ENCODE measurements at regions not wholly inside any gene's neighbourhood (a gene's known extent, or its start where the extent isn't known, plus 50 kb on each side); places are given as distances from the start of the nearest gene placed in this dataset.

- H3K4me1 Mint-ChIP-seq = no peaks in the 10 kb centered on the region
Observed at GRCh38 chr9:27755846-27756245, 182.6 kb upstream of the C9orf72 start.

GRCh38 chr9:27756418-27756817 lies 183.1 kb upstream of the C9orf72 start:
- no peak for TF ChIP-seq CTCF (IDR thresholded peaks at IDR 0.05; ENCODE audit: unreplicated experiment in 3 of 3)
- Mint-ChIP-seq H3K9me3 (no peaks in the 10 kb centered on the region), H3K27ac (peak overlapping the region in 1 of 3 experiments; percentile 8), H3K27me3 (ENCODE audit: low read depth) (peaks cover 3% of the 10 kb centered on the region), H3K4me3 (no peak overlapping the region), H3K4me1 (no peaks in the 10 kb centered on the region), H3K36me3 (ENCODE audit: low read depth) (no peaks in the 10 kb centered on the region)

More at GRCh38 chr9:27755846-27756245, 182.6 kb upstream of the C9orf72 start:
- no peaks in the 10 kb centered on the region for H3K9me3 Mint-ChIP-seq
- no peak for TF ChIP-seq CTCF (IDR thresholded peaks at IDR 0.05; ENCODE audit: unreplicated experiment in 3 of 3)
- peaks cover 3% of the 10 kb centered on the region for H3K27me3 Mint-ChIP-seq (ENCODE audit: low read depth)
- no peak overlapping the region for H3K27ac Mint-ChIP-seq
- no peak overlapping the region for H3K4me3 Mint-ChIP-seq
- H3K36me3 Mint-ChIP-seq (ENCODE audit: low read depth) = no peaks in the 10 kb centered on the region

GRCh38 chr9:27763831-27764230 lies 190.6 kb upstream of the C9orf72 start:
- Mint-ChIP-seq H3K4me3 (no peak overlapping the region), H3K27ac (no peak overlapping the region), H3K9me3 (no peaks in the 10 kb centered on the region), H3K36me3 (ENCODE audit: low read depth) (no peaks in the 10 kb centered on the region), H3K4me1 (peaks cover 17% of the 10 kb centered on the region), H3K27me3 (ENCODE audit: low read depth) (peaks cover 6% of the 10 kb centered on the region)
- no peak for TF ChIP-seq CTCF (IDR thresholded peaks at IDR 0.05; ENCODE audit: unreplicated experiment in 3 of 3)

GRCh38 chr9:27765266-27766072 lies 192.2 kb upstream of the C9orf72 start:
- no peaks in the 10 kb centered on the region for H3K36me3 Mint-ChIP-seq (ENCODE audit: low read depth)
- TF ChIP-seq CTCF (IDR thresholded peaks at IDR 0.05; ENCODE audit: unreplicated experiment in 3 of 3) = no peak
- H3K4me3 Mint-ChIP-seq = no peak overlapping the region
- H3K4me1 Mint-ChIP-seq = peaks cover 17% of the 10 kb centered on the region
- H3K27ac Mint-ChIP-seq = peak overlapping the region; percentile 62 to 79 (median 78)
- peaks cover 3% of the 10 kb centered on the region for H3K27me3 Mint-ChIP-seq (ENCODE audit: low read depth)
- no peaks in the 10 kb centered on the region for H3K9me3 Mint-ChIP-seq

GRCh38 chr9:27766073-27766835 lies 193.0 kb upstream of the C9orf72 start:
- Mint-ChIP-seq H3K4me3 (no peak overlapping the region), H3K4me1 (peaks cover 17% of the 10 kb centered on the region), H3K9me3 (no peaks in the 10 kb centered on the region), H3K36me3 (ENCODE audit: low read depth) (no peaks in the 10 kb centered on the region), H3K27me3 (ENCODE audit: low read depth) (peaks cover 3% of the 10 kb centered on the region), H3K27ac (peak overlapping the region; percentile 62 to 79 (median 78))
- TF ChIP-seq CTCF (IDR thresholded peaks at IDR 0.05; ENCODE audit: unreplicated experiment in 3 of 3) = no peak
